H9 (cell line): ENCODE measurements at regions not wholly inside any gene's neighbourhood (a gene's known extent, or its start where the extent isn't known, plus 50 kb on each side); places are given as distances from the start of the nearest gene placed in this dataset.

ENCODE experiments used
- DNase-seq: peaks from one replicate; pipeline ENCODE4 v3.0.0-alpha.2; 2017
- H2AFZ ChIP-seq: one replicate; pipeline ENCODE4 v1.6.1; 2013; ENCODE audit warnings: mild to moderate bottlenecking, low read length, control low read depth, moderate library complexity
- H2AK5ac ChIP-seq: 2 replicates; pipeline ENCODE4 v1.6.1; 2013; ENCODE audit warnings: low read length, control low read depth, mixed read lengths; ENCODE audit not compliant: insufficient read length
- H2BK120ac ChIP-seq: one replicate; pipeline ENCODE4 v1.6.1; 2013; ENCODE audit warnings: low read depth, mild to moderate bottlenecking, low read length, control low read depth, inconsistent platforms; ENCODE audit not compliant: poor library complexity, severe bottlenecking
- H2BK12ac ChIP-seq: 2 replicates; pipeline ENCODE4 v1.6.1; 2013; ENCODE audit warnings: low read length, control low read depth, mixed read lengths, low read depth; ENCODE audit not compliant: insufficient read length
- H2BK15ac ChIP-seq: 2 replicates; pipeline ENCODE4 v1.6.1; 2013; ENCODE audit warnings: low read depth, low read length, control low read depth
- H2BK20ac ChIP-seq: one replicate; pipeline ENCODE4 v1.6.1; 2013; ENCODE audit warnings: low read depth, mild to moderate bottlenecking, low read length, control low read depth, inconsistent platforms; ENCODE audit not compliant: poor library complexity, severe bottlenecking
- H2BK5ac ChIP-seq: 2 replicates; pipeline ENCODE4 v1.6.1; 2013; ENCODE audit warnings: low read length, control low read depth, mixed read lengths; ENCODE audit not compliant: insufficient read length
- H3K14ac ChIP-seq: 2 replicates; pipeline ENCODE4 v1.6.1; 2013; ENCODE audit warnings: low read length, control low read depth; ENCODE audit not compliant: insufficient read depth
- H3K18ac ChIP-seq: 2 replicates; pipeline ENCODE4 v1.6.1; 2013; ENCODE audit warnings: low read depth, mild to moderate bottlenecking, mixed read lengths, low read length, control low read depth; ENCODE audit not compliant: insufficient read length
- H3K23ac ChIP-seq: 2 replicates; pipeline ENCODE4 v1.6.1; 2013; ENCODE audit warnings: low read length, control low read depth, mixed read lengths, low read depth; ENCODE audit not compliant: insufficient read length
- H3K23me2 ChIP-seq: 2 replicates; pipeline ENCODE4 v1.6.1; 2013; ENCODE audit warnings: low read depth, mild to moderate bottlenecking, mixed read lengths, low read length, control low read depth; ENCODE audit not compliant: insufficient read length, poor library complexity, severe bottlenecking
- H3K27ac ChIP-seq: 2 replicates; pipeline ENCODE4 v1.5.1; 2013; ENCODE audit warnings: low read length, control low read depth, mixed read lengths, low read depth; ENCODE audit not compliant: insufficient read length
- H3K27me3 ChIP-seq: 2 replicates; pipeline ENCODE4 v1.6.1; 2013; ENCODE audit warnings: low read length, control low read depth, inconsistent platforms; ENCODE audit not compliant: insufficient read depth
- H3K4ac ChIP-seq: 2 replicates; pipeline ENCODE4 v1.6.1; 2013; ENCODE audit warnings: low read depth, mild to moderate bottlenecking, control low read depth, inconsistent platforms, low read length, moderate library complexity
- H3K4me1 ChIP-seq: 2 replicates; pipeline ENCODE4 v1.6.1; 2013; ENCODE audit warnings: low read length, control low read depth, inconsistent platforms; ENCODE audit not compliant: insufficient read depth
- H3K4me2 ChIP-seq: 2 replicates; pipeline ENCODE4 v1.6.1; 2013; ENCODE audit warnings: low read length, control low read depth, mixed read lengths; ENCODE audit not compliant: insufficient read length, insufficient read depth
- H3K56ac ChIP-seq: 2 replicates; pipeline ENCODE4 v1.6.1; 2013; ENCODE audit warnings: low read depth, mild to moderate bottlenecking, mixed read lengths, low read length, control low read depth; ENCODE audit not compliant: insufficient read length
- H3K79me1 ChIP-seq: 2 replicates; pipeline ENCODE4 v1.6.1; 2013; ENCODE audit warnings: low read depth, mild to moderate bottlenecking, moderate library complexity, low read length, control low read depth, inconsistent platforms; ENCODE audit not compliant: insufficient read depth, poor library complexity, severe bottlenecking
- H3K79me2 ChIP-seq: 2 replicates; pipeline ENCODE4 v1.6.1; 2013; ENCODE audit warnings: low read length, control low read depth, inconsistent platforms; ENCODE audit not compliant: insufficient read depth
- H3K9ac ChIP-seq: 2 replicates; pipeline ENCODE4 v1.6.1; 2013; ENCODE audit warnings: low read length, control low read depth, mixed read lengths; ENCODE audit not compliant: insufficient read length; ENCODE audit errors: extremely low read depth
- H3K9me3 ChIP-seq: one replicate; pipeline ENCODE4 v1.6.1; 2013; ENCODE audit warnings: low read depth, low read length, inconsistent platforms; ENCODE audit not compliant: control insufficient read depth
- H3T11ph ChIP-seq: one replicate; pipeline ENCODE4 v1.6.1; 2013; ENCODE audit warnings: mild to moderate bottlenecking, low read length, control low read depth, inconsistent platforms
- H4K20me1 ChIP-seq: one replicate; pipeline ENCODE4 v1.6.1; 2013; ENCODE audit not compliant: control insufficient read depth, insufficient read length, insufficient read depth
- H4K5ac ChIP-seq: 2 replicates; pipeline ENCODE4 v1.6.1; 2013; ENCODE audit warnings: low read depth, mild to moderate bottlenecking, mixed read lengths, low read length, control low read depth; ENCODE audit not compliant: insufficient read length
- H4K8ac ChIP-seq: replicated peaks from 2 replicates; pipeline ENCODE4 v1.6.1; 2013; ENCODE audit warnings: low read length, control low read depth, mixed read lengths, low read depth; ENCODE audit not compliant: insufficient read length
- H4K91ac ChIP-seq: 2 replicates; pipeline ENCODE4 v1.6.1; 2013; ENCODE audit warnings: low read depth, mild to moderate bottlenecking, moderate library complexity, mixed read lengths, low read length, control low read depth; ENCODE audit not compliant: insufficient read length
- H3K27ac Mint-ChIP-seq, 3 experiments: 2 replicates in 2 of 3; 3 replicates in 1 of 3; pipeline ENCODE4 v1.8.0; 2020 to 2021; ENCODE audit warnings: mixed read lengths in 3 of 3, mild to moderate bottlenecking in 1 of 3, moderate library complexity in 1 of 3
- H3K27me3 Mint-ChIP-seq: 2 replicates; pipeline ENCODE4 v1.8.0; 2021; ENCODE audit warnings: low read depth, mild to moderate bottlenecking, moderate library complexity, mixed read lengths
- H3K36me3 Mint-ChIP-seq, 3 experiments: 2 replicates in 2 of 3; 3 replicates in 1 of 3; pipeline ENCODE4 v1.8.0; 2020 to 2021; ENCODE audit warnings: low read depth in 3 of 3, mixed read lengths in 3 of 3; ENCODE audit not compliant: insufficient read depth in 1 of 3
- H3K4me1 Mint-ChIP-seq, 2 experiments: 2 replicates each; pipeline ENCODE4 v1.8.0; 2020; ENCODE audit warnings: mixed read lengths in 2 of 2
- H3K4me3 Mint-ChIP-seq, 2 experiments: 2 replicates in 1 of 2; 3 replicates in 1 of 2; pipeline ENCODE4 v1.8.0; 2020 to 2021; ENCODE audit warnings: mild to moderate bottlenecking in 2 of 2, mixed read lengths in 2 of 2, moderate library complexity in 1 of 2
- H3K9me3 Mint-ChIP-seq, 2 experiments: 2 replicates in 1 of 2; 3 replicates in 1 of 2; pipeline ENCODE4 v1.8.0; 2020; ENCODE audit warnings: mild to moderate bottlenecking in 2 of 2, mixed read lengths in 2 of 2, moderate library complexity in 1 of 2
- WGBS: extraction: QIAGEN DNeasy Blood & Tissue Kit; methylation state at CpG from one replicate; pipeline ENCODE4 v1.1.7; 2013; ENCODE audit warnings: missing lambda C conversion rate, low lambda C conversion rate, mixed read lengths; ENCODE audit not compliant: insufficient read length; ENCODE audit errors: extremely low coverage; 5-methylcytosine and 5-hydroxymethylcytosine counted together
- TF ChIP-seq, protein P1 (sequence below): fragments of 200-600 bp; sonication (generic); conservative IDR thresholded peaks from 3 replicates; pipeline ENCODE4 v1.8.0; 2021; ENCODE audit warnings: antibody characterized with exemption, mild to moderate bottlenecking

DNA sequence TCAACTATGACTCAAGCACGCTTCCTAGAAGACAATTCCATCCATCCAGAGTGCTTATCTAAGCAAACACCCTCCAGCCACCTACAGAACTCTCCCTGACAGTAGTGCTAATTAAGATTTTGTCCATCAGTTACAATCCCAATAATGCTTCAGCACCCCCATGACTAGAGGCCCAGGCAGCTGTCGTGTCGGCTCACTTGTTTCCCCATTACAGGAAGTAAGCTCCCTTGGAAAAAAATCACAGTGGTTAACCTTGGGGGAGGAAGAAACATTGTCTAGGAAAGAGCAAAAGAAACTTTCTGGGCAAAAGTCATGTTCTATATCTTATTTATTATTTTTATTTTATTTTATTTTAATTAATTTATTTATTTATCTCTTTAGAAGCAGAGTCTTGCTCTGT, 108.8 kb upstream of the LPAR1 start:
- H4K91ac ChIP-seq, result no peak overlapping the region
- Mint-ChIP-seq H3K4me1 (no peaks in the 10 kb centered on the region), H3K4me3 (no peak overlapping the region), H3K27me3 (no peaks in the 10 kb centered on the region), H3K9me3 (no peaks in the 10 kb centered on the region), H3K27ac (no peak overlapping the region), H3K36me3 (no peaks in the 10 kb centered on the region; a peak in 1 of 7 replicates)
- no peak overlapping the region for H3K18ac ChIP-seq
- H4K20me1 ChIP-seq, result no peaks in the 10 kb centered on the region
- H3K79me1 ChIP-seq, result no peaks in the 10 kb centered on the region
- H3K27ac ChIP-seq, result no peak overlapping the region
- H3K27me3 ChIP-seq, result no peaks in the 10 kb centered on the region
- H3K23me2 ChIP-seq, result no peaks in the 10 kb centered on the region
- no peak overlapping the region for H3K23ac ChIP-seq
- TF ChIP-seq, protein P1, sequence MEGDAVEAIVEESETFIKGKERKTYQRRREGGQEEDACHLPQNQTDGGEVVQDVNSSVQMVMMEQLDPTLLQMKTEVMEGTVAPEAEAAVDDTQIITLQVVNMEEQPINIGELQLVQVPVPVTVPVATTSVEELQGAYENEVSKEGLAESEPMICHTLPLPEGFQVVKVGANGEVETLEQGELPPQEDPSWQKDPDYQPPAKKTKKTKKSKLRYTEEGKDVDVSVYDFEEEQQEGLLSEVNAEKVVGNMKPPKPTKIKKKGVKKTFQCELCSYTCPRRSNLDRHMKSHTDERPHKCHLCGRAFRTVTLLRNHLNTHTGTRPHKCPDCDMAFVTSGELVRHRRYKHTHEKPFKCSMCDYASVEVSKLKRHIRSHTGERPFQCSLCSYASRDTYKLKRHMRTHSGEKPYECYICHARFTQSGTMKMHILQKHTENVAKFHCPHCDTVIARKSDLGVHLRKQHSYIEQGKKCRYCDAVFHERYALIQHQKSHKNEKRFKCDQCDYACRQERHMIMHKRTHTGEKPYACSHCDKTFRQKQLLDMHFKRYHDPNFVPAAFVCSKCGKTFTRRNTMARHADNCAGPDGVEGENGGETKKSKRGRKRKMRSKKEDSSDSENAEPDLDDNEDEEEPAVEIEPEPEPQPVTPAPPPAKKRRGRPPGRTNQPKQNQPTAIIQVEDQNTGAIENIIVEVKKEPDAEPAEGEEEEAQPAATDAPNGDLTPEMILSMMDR, result no peak
- no peaks in the 10 kb centered on the region for H3K79me2 ChIP-seq
- no CpG with 5 or more reads among the region's 3 CpGs for WGBS
- no peak overlapping the region for H2AK5ac ChIP-seq
- H4K5ac ChIP-seq, result no peak overlapping the region
- H3K9me3 ChIP-seq, result no peaks in the 10 kb centered on the region
- no peak overlapping the region for H2BK20ac ChIP-seq
- H3K14ac ChIP-seq, result no peak overlapping the region
- no peak overlapping the region for H3K4ac ChIP-seq
- no peak overlapping the region for H3K9ac ChIP-seq
- H2AFZ ChIP-seq, result no peak overlapping the region
- H3K4me2 ChIP-seq, result no peak overlapping the region
- no peak overlapping the region for H2BK120ac ChIP-seq
- no peak overlapping the region for H2BK12ac ChIP-seq
- no peak overlapping the region for H2BK5ac ChIP-seq
- H4K8ac ChIP-seq, result no peak overlapping the region
- no peak overlapping the region for H2BK15ac ChIP-seq
- no peak overlapping the region for H3K56ac ChIP-seq
- H3K4me1 ChIP-seq, result no peaks in the 10 kb centered on the region
- DNase-seq, result no peak
- H3T11ph ChIP-seq, result no peak overlapping the region
